ENCODE measurements at regions not wholly inside any gene's neighbourhood (a gene's known extent, or its start where the extent isn't known, plus 50 kb on each side); places are given as distances from the start of the nearest gene placed in this dataset.
"Not testable (repeated sequence)": the region's sequence is repeated elsewhere in the genome, so short reads cannot be mapped to it uniquely, and the experiment has no call there.

- H3K36me3 ChIP-seq (ENCODE audit: insufficient read depth, low read length): no peaks in the 10 kb centered on the region
- POLR2A ChIA-PET: no interaction called here
- no peak overlapping the region for H3K4me3 Mint-ChIP-seq
- DNase-seq (no peak), ATAC-seq (ENCODE audit: poor library complexity) (no peak)
- TF ChIP-seq CTCF (IDR thresholded peaks at IDR 0.05): no peak
- H3K4me1 Mint-ChIP-seq (ENCODE audit: low read depth): no peaks in the 10 kb centered on the region
- H3K36me3 Mint-ChIP-seq (ENCODE audit: low read depth): no peaks in the 10 kb centered on the region
- H3K9me3 ChIP-seq (ENCODE audit: control insufficient read depth in 1 of 2, insufficient read depth in 1 of 2, low read length in 2 of 2): peaks cover 4 to 12% of the 10 kb centered on the region in 2 experiments
- H3K4me3 ChIP-seq (ENCODE audit: low read length): no peak overlapping the region
- intact Hi-C loops (cut with DNase I, micrococcal nuclease): no loop called here
- H3K27ac Mint-ChIP-seq: no peak overlapping the region
- CTCF ChIA-PET: no interaction called here
- no peak overlapping the region for H3K27ac ChIP-seq (ENCODE audit: low read depth in 1 of 2, low read length in 2 of 2)
- no peaks in the 10 kb centered on the region for H3K4me1 ChIP-seq (ENCODE audit: insufficient read depth, low read length)
- peaks cover 18% of the 10 kb centered on the region for H3K9me3 Mint-ChIP-seq
- no peaks in the 10 kb centered on the region for H3K27me3 ChIP-seq (ENCODE audit: control insufficient read depth in 1 of 2, insufficient read depth in 2 of 2, low read length in 2 of 2)
- no peaks in the 10 kb centered on the region for H3K27me3 Mint-ChIP-seq
These were observed 538.7 kb downstream of the RBFOX1 start for GRCh38 chr16:7871371-7871770.

GRCh38 chr16:7867831-7868230, 535.2 kb downstream of the RBFOX1 start:
- Histone ChIP-seq H3K27me3 (ENCODE audit: control insufficient read depth in 1 of 2, insufficient read depth in 2 of 2, low read length in 2 of 2) (no peaks in the 10 kb centered on the region), H3K4me1 (ENCODE audit: insufficient read depth, low read length) (no peaks in the 10 kb centered on the region), H3K27ac (ENCODE audit: low read depth in 1 of 2, low read length in 2 of 2) (no peak overlapping the region), H3K4me3 (ENCODE audit: low read length) (no peak overlapping the region), H3K36me3 (ENCODE audit: insufficient read depth, low read length) (no peaks in the 10 kb centered on the region), H3K9me3 (ENCODE audit: control insufficient read depth in 1 of 2, insufficient read depth in 1 of 2, low read length in 2 of 2) (peaks cover 4 to 12% of the 10 kb centered on the region in 2 experiments)
- Mint-ChIP-seq H3K4me1 (ENCODE audit: low read depth) (no peaks in the 10 kb centered on the region), H3K27ac (no peak overlapping the region), H3K9me3 (peaks cover 17% of the 10 kb centered on the region), H3K27me3 (no peaks in the 10 kb centered on the region), H3K36me3 (ENCODE audit: low read depth) (no peaks in the 10 kb centered on the region), H3K4me3 (no peak overlapping the region)
- intact Hi-C loops (cut with DNase I, micrococcal nuclease): no loop called here
- POLR2A ChIA-PET: no interaction called here
- no peak for TF ChIP-seq CTCF (IDR thresholded peaks at IDR 0.05)
- DNase-seq (no peak), ATAC-seq (ENCODE audit: poor library complexity) (no peak)
- CTCF ChIA-PET: no interaction called here

GRCh38 chr16:7866144-7866543, 533.5 kb downstream of the RBFOX1 start:
- no peaks in the 10 kb centered on the region for H3K36me3 ChIP-seq (ENCODE audit: insufficient read depth, low read length)
- no peak overlapping the region for H3K27ac ChIP-seq (ENCODE audit: low read depth in 1 of 2, low read length in 2 of 2)
- peaks cover 4 to 12% of the 10 kb centered on the region in 2 experiments for H3K9me3 ChIP-seq (ENCODE audit: control insufficient read depth in 1 of 2, insufficient read depth in 1 of 2, low read length in 2 of 2)
- no peaks in the 10 kb centered on the region for H3K4me1 Mint-ChIP-seq (ENCODE audit: low read depth)
- intact Hi-C loops (cut with DNase I, micrococcal nuclease): no loop called here
- H3K4me1 ChIP-seq (ENCODE audit: insufficient read depth, low read length): no peaks in the 10 kb centered on the region
- ChIA-PET POLR2A (no interaction called here), CTCF (no interaction called here)
- H3K27me3 Mint-ChIP-seq: no peaks in the 10 kb centered on the region
- no peak overlapping the region for H3K27ac Mint-ChIP-seq
- peaks cover 14% of the 10 kb centered on the region for H3K9me3 Mint-ChIP-seq
- no peaks in the 10 kb centered on the region for H3K27me3 ChIP-seq (ENCODE audit: control insufficient read depth in 1 of 2, insufficient read depth in 2 of 2, low read length in 2 of 2)
- no peak overlapping the region for H3K4me3 ChIP-seq (ENCODE audit: low read length)
- no peak for TF ChIP-seq CTCF (IDR thresholded peaks at IDR 0.05)
- DNase-seq: no peak
- no peak for ATAC-seq (ENCODE audit: poor library complexity)
- no peaks in the 10 kb centered on the region for H3K36me3 Mint-ChIP-seq (ENCODE audit: low read depth)
- H3K4me3 Mint-ChIP-seq: no peak overlapping the region

GRCh38 chr16:7865393-7865792, 532.7 kb downstream of the RBFOX1 start:
- H3K4me1 ChIP-seq (ENCODE audit: insufficient read depth, low read length); H3K36me3 ChIP-seq (ENCODE audit: insufficient read depth, low read length); DNase-seq; H3K27me3 ChIP-seq (ENCODE audit: control insufficient read depth in 1 of 2, insufficient read depth in 2 of 2, low read length in 2 of 2); H3K36me3 Mint-ChIP-seq (ENCODE audit: low read depth); intact Hi-C loops (cut with DNase I, micrococcal nuclease); H3K27me3 Mint-ChIP-seq; H3K27ac ChIP-seq (ENCODE audit: low read depth in 1 of 2, low read length in 2 of 2); POLR2A ChIA-PET; H3K4me3 ChIP-seq (ENCODE audit: low read length); ATAC-seq (ENCODE audit: poor library complexity); CTCF ChIA-PET; H3K27ac Mint-ChIP-seq; H3K4me3 Mint-ChIP-seq; H3K4me1 Mint-ChIP-seq (ENCODE audit: low read depth): not testable (repeated sequence)
- H3K9me3 Mint-ChIP-seq: peaks cover 14% of the 10 kb centered on the region
- H3K9me3 ChIP-seq (ENCODE audit: control insufficient read depth in 1 of 2, insufficient read depth in 1 of 2, low read length in 2 of 2): peaks cover 1 to 12% of the 10 kb centered on the region in 2 experiments

Data from CD4-positive, alpha-beta T cell (primary cell).